HS-27A (cell line): ENCODE measurements at regions not wholly inside any gene's neighbourhood (a gene's known extent, or its start where the extent isn't known, plus 50 kb on each side); places are given as distances from the start of the nearest gene placed in this dataset.
"Not testable (repeated sequence)": the region's sequence is repeated elsewhere in the genome, so short reads cannot be mapped to it uniquely, and the experiment has no call there.

Source experiments
- DNase-seq: peaks from one replicate; pipeline ENCODE4 v3.0.0-alpha.2; 2012; ENCODE audit warnings: low read depth, missing footprints

GRCh38 chr2:234156326-234156725 is 105.8 kb downstream of the SPP2 start:
- no peak for DNase-seq

GRCh38 chr2:234152835-234153234 is 102.3 kb downstream of the SPP2 start:
- DNase-seq = not testable (repeated sequence)

- no peak for DNase-seq
These were observed 96.9 kb downstream of the SPP2 start for GRCh38 chr2:234147335-234147861.

- DNase-seq = no peak
These were observed 95.8 kb downstream of the SPP2 start for GRCh38 chr2:234146087-234146826.

- no peak for DNase-seq
These were observed 95.0 kb downstream of the SPP2 start for GRCh38 chr2:234145511-234145910.

GRCh38 chr2:234145057-234145456 is 94.6 kb downstream of the SPP2 start:
- no peak for DNase-seq

- no peak for DNase-seq
These were observed 93.4 kb downstream of the SPP2 start for GRCh38 chr2:234143896-234144295.

- DNase-seq = no peak
These were observed 92.0 kb downstream of the SPP2 start for GRCh38 chr2:234142530-234142929.

GRCh38 chr2:234139755-234140154 is 89.3 kb downstream of the SPP2 start:
- DNase-seq = no peak

- DNase-seq = no peak
These were observed 88.3 kb downstream of the SPP2 start for GRCh38 chr2:234138836-234139235.

- no peak for DNase-seq
These were observed 87.0 kb downstream of the SPP2 start for GRCh38 chr2:234137400-234138014.

GRCh38 chr2:234136461-234136860 is 86.0 kb downstream of the SPP2 start:
- no peak for DNase-seq

GRCh38 chr2:234135750-234136221 is 85.3 kb downstream of the SPP2 start:
- no peak for DNase-seq

GRCh38 chr2:234134496-234134895 is 84.0 kb downstream of the SPP2 start:
- DNase-seq = no peak

GRCh38 chr2:234133004-234133403 is 82.5 kb downstream of the SPP2 start:
- DNase-seq = no peak

- DNase-seq = no peak
These were observed 80.3 kb downstream of the SPP2 start for GRCh38 chr2:234130777-234131181.

- DNase-seq = no peak
These were observed 78.1 kb downstream of the SPP2 start for GRCh38 chr2:234128606-234129005.
